HG02610 (cell line): ENCODE measurements at regions not wholly inside any gene's neighbourhood (a gene's known extent, or its start where the extent isn't known, plus 50 kb on each side); places are given as distances from the start of the nearest gene placed in this dataset.
A peak's percentile ranks its signal among the peaks of the same experiment; 100 is the strongest.

Experiments used
- ATAC-seq: cut with Tn5 transposase; IDR thresholded peaks from one replicate; pipeline ENCODE4 v1.9.1; 2021; ENCODE audit warnings: mild to moderate bottlenecking, moderate library complexity; ENCODE audit not compliant: unreplicated experiment

DNA sequence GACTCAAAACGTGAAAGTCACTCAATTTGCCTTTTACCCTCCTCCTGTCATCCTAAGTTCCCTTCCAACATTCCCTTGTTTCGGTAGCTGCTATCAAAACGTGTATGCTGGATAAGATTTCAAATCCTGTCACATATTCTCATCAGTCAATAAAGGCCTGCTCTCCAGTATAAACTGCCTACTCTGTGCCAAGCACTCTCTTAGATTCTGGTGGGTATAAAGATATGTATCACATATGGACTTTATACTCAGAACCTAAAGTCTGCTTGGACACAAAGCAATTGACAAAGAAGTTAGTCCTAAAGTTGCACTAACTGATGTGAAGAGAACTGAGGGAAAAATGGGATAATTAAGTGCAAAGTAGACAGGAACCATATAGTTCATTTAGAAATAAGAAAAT is 476.6 kb upstream of the MARCKS start:
- ATAC-seq, result no peak

DNA sequence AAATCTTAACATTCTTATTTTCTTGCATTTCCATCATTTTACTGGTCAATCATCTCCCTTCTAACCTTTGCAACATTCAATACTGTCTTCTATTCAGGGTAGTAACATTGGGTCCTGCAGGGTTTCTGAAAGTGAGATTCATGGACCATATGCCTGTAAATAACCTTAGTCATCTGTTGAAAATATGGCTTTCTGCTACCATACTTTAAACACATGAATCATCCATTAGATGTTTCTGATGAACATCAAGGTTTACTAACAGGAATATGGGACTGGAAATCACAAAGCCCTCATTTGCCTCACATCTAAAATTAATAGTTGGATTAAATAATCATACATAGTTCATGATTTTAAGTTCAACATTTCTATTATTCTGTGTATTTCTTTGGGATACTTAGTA is 475.9 kb upstream of the MARCKS start:
- no peak for ATAC-seq

DNA sequence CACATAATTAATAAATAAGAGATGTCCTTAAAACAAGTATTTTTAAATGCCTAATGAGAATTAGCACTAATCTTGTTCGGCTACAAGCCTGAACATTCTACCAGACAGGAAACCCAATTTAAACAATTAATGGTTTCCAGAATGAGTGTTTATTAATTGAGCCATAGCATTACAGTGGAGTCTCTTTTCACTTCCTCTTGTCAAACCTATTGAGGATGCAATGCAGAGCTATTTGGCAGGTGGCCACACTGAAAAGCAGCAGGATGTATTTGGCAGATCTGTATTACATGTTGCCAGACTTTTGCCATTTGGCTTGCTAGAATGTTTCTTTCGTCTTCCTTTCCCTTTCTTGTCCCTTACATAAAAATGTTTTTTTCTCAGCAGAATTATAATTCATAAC is 475.2 kb upstream of the MARCKS start:
- peak; percentile 65 for ATAC-seq

DNA sequence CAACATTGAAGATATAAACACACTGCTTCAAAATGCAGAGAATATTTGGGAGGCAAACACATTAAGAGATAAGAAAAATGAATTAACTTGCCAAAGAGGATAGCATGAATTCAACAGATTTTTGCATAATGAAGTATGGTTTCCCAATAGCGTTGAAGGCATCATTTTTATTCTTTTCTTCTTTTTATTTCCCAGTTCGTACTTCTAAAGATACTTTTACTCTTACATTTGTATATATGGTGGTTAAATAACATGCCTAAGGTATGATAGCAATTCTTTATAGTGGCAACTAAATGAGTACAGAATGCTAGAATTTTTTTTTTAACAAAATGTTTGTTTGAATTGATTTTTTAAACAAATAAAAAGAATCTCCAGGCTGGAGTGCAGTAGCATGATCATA is 473.4 kb upstream of the MARCKS start:
- no peak for ATAC-seq

DNA sequence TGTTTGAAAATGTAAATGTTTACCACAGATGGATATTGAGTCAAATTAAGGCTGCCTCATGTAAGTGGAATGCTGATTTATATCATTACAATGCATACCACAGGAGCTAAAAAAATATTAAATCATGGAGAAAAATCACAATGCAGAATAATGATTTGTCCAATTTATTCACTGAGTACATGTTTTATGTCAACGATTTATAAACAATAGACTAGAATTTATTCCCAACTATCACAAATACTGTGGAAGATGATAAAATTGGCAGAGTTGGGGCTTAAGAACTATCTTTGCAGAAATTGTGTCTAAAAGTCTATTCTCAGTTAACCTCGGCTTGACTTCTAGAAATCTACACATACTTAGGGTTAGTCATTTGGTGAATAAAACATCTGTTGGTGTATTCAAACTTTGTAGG is 472.1 kb upstream of the MARCKS start:
- ATAC-seq, result no peak

DNA sequence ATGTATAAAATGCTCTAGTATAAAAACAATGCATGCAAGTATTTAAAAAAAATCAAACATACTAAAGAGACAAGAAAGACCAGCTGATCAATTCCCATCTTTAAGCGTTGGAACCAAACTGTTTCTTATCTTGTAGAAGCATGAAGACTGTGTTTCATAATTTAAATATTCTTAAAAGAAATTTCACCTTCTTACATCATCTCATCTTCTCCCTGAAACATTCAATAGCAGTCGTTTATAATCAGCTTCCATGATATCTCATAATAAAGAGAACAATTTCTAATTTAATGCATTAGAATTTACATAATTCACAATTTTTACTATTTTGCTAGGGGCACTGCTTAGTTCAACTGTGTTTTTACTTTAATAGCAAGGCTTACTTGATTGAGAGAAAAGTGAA is 468.1 kb upstream of the MARCKS start:
- ATAC-seq, result no peak

DNA sequence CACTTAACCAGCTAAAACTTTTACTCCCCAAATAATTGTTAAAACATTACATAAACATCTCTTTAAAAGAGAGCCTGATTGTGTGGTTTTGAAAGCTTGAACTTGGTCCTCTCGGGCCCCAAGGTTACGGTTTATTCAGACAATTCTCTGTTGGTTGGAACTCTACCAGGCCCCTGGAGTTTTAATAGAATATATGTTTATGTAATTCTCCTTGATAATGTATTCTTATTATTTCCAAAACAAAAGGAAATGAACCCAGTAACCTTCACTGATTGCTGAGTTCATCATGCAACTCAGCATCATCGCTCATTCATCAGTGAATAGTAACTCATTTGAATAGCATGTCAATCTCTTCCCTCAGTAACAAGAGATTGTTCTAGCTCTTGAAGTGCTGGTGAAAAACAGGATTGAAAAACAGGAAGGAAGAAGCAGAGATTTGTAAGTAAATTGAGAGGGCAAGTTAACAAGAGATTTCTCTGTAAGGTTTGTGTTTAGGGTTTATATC is 464.5 kb upstream of the MARCKS start:
- no peak for ATAC-seq

DNA sequence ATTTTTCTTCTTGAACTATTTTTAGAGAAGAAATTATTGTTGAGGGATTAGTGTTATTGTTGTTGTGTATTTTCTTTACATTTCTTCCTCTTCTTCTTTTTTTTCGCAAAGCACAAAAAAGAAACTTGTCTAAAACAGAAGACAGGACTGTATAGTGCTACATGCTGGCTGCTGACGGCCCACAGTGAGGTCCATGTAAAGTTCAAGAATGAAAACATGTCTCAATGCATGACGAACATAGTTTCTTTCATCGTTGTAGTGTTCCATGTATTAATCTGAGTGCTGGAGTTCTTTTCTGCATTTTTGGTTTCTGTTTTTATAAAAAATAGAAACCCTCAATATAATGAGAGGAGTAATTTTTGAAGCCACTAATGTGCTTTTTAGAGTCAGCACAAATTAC is 462.9 kb upstream of the MARCKS start:
- no peak for ATAC-seq

DNA sequence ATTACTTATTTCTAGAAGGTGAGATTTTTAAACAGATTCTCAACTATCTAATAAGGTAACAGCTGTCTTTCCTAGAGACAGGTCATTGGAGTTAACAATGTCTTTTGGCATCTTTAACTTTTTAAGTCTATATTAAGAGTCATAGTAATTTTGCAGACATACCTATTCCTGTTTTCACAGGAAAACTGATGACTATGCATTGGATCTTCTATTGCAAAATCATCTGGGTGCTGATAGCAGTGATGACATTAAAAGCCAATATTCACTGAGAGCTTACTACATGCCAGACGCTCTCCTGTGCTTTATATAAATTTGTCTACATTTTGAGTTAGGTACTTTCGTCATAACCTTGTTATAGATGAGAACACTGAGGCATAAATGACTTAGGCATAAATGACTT is 462.4 kb upstream of the MARCKS start:
- ATAC-seq, result no peak

DNA sequence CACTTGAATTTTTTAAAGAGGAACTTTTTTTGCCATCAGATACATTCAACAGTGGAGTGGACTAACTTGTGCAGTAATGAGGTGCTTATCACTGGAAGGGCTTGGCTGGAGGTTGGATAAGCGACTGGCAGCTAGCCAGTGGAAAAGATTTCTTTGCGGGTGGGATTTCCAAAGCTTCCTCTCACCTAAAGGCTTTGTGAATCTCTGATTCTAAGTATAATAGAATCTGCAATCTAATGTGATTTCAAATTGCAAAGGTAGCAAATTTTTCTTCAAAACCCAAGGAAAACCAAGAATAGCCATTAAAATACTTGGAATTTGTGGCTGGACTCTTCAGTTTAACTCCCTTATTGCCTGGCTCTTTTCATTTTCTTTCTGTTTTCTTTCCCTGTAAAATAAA is 460.4 kb upstream of the MARCKS start:
- no peak for ATAC-seq

DNA sequence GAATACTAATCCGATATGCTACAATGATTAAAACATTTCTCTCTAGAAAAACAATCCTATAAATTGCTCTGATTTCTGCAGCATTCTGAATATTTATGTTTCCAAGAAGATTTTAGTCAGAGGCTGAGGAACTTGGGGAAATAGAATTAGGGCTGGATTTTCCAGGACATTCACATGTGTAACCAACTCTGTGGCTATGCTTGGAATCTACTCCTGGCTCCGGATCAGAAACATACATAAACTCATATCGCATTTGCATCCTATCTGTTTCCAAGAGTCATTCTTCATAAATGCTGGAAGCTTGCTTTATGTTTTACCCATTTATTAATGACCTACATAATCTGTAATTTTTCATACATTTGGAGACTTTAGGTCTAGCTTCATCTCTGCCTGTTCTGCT is 459.9 kb upstream of the MARCKS start:
- no peak for ATAC-seq

DNA sequence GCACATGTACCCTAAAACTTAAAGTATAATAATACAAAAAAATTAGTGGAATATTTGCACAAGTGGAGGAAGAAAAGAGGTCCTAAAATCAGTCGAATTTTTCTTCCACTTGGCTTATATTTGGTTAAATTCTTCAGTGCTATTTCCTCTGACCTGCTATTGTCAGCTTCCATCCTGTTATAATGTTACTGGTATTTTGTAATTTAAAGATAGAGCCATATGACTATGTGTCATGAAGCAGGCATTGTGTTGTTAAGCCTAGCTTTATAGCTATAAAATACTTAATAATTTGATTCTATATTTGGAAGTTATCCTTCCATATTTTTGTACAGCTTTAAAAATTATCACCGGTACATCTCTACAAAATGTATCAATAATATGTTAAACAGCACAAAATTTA is 455.9 kb upstream of the MARCKS start:
- ATAC-seq, result no peak

DNA sequence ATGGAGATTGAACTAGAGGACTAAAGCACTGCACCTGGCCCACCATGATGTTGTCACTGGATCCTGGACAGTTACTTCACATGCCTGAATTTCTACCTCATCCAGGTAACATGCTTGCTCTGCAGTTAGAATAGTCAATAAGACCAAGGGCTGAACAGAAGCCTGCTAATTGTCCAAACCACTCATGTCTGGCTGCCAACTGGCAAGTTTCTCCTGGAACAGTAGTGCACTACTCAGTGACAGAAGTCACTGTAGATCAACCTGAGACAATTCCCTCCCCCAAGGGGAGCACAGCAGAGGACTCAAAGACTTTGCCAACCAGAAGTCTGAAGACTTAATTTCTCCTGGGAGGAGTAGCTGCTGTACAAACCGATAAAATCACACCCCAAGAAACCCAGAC is 454.6 kb upstream of the MARCKS start:
- ATAC-seq, result no peak

DNA sequence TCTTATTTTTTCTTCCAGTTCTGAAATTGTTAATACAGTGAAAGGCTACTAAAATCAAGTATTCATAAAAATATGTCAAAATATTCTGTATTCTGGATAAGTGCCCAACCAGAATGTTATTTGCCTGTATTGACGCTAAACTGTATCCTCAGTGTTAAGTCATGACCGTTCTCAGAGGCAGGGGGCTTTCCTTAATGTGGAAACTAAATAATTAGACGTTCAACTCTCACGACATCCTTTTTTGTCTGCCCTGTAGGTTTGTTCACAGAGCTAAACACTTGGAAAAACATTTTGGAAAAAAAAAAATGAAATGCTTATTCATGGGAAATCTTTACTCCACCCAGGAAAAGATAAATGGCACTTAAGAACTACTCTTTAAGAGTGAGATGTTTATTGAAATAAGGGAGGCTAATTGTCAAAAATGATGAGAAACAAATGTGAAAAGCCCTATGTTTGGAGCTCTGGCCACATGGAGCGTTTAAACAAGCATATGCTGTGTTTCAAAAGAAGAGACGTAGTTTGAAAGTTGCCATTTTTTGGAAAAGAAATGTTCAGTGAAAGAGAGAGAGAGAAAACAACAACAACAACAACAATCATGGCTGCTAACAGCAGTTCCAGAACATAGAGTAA is 453.1 kb upstream of the MARCKS start:
- no peak for ATAC-seq

DNA sequence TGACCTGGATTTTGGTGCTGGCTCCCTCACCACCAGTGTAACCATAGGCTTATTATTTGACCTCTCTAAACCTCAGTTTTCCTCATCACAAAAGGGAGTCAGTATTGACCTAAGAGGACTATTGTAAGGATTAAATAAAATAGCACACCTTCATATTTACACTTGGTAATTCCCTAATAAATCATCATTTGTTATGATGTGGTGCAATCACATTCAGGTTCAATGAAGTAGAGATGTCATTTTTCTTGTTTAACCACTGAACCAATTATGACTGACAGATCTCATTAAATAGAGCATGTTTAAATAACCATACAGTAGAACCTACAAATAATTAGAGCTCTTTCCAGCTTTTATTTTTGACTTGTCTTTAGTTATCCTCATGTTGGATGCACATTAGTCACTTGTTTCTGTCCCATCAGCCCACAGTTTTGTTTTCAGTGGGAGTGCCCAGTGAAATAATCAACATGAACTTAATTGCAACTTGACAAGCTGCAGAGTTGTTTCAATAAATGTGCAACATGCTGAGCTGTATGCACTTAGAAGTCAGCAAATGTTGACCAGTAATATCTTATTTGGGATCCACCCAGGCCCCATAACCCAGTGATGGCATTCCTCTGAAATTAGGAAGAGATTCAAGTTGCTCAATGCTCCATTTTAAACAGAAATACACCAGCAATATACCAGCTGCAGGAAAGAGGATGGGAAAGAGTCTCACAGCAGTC is 451.7 kb upstream of the MARCKS start:
- ATAC-seq, result no peak

DNA sequence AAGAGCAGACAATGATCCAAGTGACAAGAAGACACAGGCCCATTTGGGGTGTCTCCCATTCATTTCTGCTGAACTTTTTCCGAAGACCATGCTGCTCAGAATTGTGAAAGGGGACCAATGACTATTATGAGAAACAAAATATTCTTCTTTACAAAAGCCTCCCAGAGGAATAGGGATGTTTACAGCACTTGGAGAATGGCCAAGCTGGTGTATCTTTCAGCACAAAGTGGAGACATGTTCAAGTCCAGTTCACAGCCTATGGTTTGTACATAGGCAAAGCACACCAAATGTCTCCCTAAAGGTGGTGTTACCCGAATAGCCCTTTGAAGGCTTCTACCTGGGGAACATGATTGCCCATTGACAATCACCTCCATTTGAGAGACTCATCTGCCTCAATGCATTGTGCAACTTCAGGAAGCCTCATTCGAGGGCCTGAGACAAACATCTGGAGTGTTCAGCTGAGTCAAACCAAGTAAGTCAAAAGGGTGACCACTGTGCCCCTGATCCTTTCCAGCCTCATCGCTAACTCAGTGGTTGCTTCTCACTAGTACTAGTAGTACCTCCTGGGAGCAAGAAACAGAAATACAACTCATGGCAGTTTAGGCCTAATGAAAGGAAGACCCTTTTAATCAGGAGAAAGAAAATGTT is 451.0 kb upstream of the MARCKS start:
- no peak for ATAC-seq

DNA sequence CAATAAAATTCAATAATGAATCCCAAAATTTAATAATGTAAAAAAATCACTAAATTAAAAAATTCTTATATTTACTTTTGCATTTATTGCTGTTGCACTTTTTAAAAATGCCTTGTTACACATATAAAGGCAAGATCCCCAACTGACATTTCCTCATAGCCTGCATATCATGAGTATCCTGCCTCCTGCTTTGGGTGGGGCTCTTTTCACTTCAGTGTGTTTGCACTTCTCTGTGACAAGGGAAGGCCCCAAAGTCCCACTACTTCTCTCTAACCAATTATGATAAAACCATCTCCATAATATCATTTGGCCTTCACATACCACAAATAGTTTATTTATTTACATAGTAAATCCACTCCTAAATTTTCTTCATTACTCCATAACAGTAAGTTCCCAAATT is 446.1 kb upstream of the MARCKS start:
- no peak for ATAC-seq

DNA sequence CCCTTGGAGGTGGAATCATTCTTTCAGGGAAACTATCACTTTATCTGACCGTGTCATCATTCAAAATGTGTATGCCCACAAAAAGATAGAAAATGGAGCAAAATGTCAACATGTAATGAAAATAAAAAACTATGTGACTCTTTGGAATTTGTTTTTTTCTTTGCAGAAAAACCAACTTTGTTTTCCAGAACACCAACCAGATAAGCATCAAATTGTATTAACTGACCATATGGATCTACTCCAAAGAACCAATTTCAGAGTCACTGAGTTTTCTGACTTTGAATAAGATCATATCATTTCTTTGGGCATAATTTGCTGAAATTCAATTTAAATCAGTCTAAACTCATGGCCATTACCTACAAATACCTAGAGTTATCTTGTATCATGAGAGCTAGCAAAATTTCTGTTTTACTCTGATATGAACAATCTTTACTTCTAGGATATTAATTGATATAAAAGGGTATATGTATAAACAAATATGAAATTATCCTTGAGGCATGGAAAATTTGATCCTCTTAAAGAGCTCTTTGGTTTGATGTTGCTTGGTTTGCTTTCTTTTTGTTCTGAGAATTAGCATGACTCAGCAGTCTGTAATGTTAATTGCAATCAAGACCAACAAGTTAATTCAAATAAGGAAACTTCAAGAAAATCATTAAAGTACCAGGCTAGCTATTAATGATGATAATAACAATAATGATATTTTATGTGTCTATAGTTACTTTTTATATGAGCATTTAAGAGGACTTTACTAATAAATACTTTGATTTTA is 444.4 kb upstream of the MARCKS start:
- ATAC-seq, result no peak

DNA sequence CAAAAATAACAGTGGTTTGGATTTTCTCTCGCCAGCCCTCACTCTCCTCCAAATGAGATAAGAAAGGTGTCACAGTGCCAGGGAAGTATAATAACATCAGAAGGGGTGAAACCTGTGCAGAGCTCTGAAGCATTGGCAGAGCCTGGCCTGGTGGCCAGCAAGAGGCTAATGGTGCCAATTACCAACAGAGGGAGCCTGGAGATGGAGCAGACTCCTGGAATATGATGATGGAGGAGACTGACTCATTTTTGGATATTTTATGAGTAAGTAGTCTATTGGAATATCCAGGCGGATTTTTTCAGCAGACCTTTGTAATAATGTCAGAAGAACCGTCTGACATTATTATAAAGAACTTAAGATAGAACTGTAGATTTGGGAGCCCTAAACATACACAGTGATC is 442.6 kb upstream of the MARCKS start:
- no peak for ATAC-seq

DNA sequence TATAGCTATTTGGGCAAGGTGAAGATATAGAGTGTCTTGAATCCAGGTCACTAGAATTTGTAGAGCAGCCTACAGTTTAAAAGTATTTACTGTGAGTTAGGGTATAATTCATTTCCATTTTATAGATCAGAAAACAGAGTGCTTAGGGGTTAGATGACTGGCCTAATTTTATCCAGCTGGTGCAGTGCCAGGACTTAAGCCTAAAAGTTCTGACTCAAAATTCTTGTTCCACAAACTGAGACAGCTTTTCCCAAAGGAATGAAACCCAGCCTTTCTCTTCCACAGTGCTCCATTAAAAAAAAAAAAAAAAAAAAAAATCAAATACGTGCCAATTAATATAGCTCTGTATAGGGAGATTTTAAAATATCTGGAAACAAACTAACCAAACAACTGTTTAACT is 441.0 kb upstream of the MARCKS start:
- ATAC-seq, result no peak

DNA sequence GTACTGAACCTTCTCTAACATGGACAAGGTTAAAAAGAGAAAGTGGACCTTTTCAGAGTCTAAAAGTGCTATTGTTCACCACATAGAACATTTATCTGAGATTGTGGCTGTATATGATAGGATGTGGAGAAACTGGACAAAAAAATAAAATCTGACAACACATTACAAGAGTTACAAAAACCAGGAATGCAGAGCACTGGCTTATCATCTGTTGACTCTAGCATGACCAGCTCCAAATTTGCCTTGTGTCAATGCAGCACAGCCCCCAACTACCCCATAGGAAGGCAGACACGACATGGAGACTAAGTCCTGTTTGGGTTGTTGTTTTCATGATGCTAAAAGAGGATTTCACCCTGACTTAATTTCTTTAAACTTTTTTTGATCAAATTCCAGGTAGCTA is 436.9 kb upstream of the MARCKS start:
- no peak for ATAC-seq

DNA sequence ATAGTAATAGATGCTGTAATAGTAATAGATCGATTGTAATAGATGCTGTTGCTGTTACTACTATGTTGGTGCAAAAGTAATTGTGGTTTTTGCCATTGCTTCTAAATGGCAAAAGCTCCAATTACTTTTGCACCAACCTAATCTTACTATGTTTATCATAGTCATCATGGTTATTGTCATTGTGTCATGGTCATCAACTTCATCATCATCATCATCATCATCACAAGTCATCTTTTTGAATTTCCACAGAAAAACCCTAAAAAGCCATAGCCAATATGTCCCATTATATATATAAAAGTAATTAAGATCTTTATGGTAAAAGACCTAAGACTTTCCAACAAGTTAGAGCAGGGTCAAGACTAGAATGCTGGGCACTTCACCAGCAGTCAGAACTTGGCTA is 435.1 kb upstream of the MARCKS start:
- no peak for ATAC-seq
